ENCODE measurements at regions not wholly inside any gene's neighbourhood (a gene's known extent, or its start where the extent isn't known, plus 50 kb on each side); places are given as distances from the start of the nearest gene placed in this dataset.

DNA sequence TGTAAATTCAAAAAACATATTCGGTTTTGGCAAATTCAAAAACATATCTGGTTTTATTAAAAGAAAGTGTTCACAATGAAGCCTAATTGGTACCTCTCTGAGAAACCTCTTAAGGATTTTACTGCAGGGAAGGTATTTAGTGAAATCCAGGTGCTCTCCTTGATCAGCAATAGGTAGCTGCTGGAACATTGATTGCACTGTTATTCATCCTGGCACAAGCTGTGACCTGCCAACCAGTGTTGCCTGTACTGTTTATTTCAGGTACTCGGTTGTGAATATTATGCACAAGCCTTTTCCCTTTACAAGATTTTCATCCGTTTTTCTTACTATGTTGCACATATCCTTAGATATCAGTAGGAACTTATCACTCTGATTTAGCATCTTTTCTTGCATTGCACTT is 155.8 kb upstream of the ZEB2 start:
- no peak for DNase-seq

DNA sequence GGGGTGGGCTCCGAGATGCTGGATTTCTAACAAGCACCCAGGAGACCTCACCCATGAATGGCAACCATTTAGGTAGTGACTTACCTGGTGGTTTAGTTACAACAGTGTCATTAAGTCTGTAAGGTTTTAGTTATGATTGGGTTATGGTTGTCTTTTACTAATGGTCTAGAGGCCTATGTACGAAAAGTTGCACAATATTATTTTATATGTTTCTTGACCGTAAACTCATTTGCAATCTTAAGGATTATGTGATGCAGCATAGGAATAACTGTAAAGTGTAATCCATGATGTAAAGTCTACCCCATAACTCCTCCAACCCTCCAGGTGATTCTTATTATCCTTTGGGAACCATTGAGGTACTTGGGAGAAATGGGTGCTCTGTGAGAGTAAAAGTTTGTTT is 155.4 kb upstream of the ZEB2 start:
- no peak for DNase-seq

DNA sequence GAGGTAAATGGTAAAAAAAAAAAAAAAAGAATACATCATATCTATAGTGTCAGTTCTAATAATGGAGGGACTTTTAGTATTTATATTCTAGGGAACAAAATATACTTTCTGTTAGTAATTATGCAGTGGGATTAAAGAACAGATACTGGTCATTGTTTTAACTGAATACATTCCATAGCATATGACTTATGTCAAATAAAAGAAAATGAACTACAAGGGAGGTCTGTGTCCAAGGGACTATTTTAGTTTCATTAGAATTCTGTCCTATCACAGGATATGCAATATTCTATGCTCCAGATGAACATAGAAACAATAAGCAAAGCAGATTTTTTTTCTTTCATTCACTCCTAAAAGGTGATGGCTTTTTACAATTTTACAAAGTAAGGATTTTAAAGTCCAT is 154.2 kb upstream of the ZEB2 start:
- DNase-seq, result no peak

DNA sequence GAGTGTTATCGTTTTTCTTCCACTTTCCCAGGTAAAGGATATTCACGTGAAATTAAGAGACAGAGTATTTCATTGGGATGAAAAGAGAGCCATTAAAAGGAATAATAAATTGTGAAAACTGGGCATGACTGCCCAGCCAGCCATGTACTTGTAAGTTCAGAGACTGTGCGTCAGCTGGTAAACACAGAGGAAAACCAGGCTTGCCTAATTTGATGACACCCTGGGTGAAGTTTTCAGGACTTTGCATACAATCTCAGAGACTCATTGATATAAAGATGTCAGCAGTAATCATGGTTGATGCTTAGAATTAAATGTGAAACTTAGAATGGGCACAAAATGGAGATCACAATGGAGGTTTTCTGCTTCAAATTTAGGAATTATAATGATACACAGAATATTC is 153.5 kb upstream of the ZEB2 start:
- no peak for DNase-seq

DNA sequence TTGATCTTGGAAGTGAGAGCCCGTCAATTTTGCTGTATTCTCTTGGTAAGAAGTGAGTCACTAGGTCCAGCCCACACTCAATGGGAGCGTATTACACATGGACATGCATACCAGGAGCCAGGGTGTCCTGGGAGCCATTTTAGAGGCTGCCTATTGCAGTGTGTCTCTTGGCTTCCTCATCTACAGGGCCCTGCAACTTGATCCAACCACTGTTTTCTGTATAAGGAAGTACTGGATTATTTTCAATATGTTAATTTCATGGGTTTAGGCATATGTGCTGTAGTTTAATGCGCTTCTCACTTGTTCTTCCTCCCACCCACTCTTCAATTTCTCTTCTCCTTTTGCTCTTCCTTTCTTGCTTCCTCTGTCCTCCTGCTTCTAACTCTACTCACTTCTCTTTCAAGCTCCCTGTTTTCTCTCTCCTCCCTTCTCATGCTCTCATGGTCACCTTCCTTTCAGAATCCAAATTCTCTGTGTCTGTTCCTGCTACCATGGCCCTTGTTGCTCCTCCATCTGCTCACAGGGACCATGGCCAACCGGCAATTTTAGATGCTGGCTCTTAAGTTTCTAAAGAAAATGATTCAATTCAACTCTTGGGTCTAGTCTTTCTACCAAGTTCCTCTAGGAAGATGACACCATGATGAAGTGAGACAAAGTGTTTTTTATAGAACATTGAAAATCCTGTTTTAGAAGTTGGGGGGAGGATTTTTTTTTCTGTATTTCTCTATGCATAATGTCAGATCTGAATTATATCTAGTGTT is 152.0 kb upstream of the ZEB2 start:
- DNase-seq, result no peak

DNA sequence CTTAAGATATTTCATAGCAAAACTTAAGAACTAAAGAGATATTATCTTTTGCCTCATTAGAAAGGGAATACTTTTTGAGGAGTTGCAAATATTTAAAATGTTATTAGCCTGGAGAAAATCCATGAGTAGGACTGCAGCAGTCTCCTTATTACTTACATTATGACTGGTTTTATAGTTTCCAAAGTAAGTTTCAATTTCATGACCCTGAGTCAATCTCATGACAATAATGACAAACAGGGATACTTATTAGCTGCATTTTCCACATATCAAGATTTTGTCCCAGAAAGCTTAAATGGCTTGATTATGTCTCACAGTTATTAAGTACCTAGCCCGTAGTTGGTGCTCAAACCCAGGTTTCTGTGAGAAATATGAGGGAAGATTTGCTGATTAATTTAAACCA is 150.8 kb upstream of the ZEB2 start:
- no peak for DNase-seq

DNA sequence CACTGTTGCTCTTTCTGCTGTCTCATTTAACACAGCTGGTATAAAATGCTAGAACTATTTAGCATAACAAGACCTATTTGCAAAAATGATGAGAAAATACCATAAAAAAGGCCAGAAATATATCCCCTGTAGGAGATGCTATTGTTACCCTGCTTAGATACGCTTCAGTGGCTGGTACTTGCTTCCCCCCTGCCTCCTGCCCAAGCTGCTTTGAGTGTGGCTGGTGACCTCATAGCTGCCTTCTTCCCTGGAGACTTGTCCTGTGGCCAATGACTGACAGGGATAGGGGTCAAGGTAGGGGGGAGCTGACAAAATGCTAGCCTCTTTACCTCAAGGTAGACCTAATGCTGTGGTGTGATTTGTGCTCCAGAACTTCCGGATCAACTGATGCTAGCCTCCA is 150.2 kb upstream of the ZEB2 start:
- DNase-seq, result no peak

DNA sequence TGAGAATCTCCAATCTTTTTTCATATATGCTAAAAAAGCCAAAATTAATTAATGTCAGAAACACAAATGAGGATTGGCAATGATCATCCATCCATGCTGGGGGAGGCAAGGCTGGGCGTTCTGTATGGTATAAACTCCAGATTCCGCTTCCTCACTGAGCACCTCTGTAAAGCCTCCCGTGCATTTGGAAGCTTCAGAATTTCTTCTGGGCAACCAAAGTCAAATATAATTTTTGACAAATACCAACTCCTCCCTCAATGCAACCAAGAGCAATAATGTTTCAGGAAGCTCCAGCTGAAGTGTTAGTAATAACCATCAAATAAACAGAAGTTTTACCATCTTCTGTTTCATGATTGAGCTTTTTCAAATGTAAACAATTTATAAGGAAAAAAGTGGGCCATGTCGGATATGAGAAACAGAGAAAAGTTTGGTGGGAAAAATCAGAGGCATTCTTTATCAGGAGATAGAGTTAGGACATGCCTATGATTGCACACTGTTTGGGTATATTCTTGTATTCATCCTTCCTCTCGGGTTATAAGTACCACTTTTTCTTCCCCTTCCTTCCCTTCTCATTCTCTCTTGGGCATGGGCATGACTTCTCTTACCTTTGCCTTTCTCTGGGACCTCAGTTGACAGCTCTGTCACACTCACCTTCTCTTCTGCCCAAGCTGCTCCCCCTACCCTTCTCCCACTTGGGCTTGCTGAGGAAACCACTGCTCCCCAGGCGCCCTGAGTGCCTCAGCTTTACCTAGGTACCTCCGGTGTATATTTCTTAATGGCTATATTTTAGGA is 149.5 kb upstream of the ZEB2 start:
- no peak for DNase-seq

DNA sequence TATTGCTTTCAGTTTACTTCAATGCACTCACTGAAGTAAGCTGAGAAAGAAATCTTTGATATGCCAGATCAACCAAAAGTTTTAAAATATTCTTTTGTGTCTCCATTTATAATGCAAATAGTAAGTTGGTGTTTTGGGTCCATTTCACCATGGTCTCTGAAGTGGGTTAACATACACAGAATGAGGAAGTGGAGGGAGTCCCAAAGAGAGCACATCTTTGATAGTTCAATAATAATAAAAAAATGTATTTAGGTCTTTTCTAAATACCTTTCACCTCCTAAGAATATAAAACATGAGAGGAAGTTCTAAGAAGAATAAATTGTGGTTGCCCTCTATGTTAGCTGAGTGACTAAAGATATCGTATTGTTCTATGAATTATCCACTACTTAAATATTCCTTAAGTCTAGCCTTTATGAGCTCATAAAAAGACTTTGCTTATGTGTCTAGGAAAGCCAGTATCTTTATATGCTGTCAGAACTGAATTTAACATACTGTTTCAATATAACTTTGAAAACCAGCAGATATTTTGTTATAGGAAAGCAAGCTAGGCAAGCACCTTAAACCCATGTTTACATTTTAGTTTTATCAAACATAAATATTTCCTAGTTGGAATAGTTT is 148.7 kb upstream of the ZEB2 start:
- no peak for DNase-seq

DNA sequence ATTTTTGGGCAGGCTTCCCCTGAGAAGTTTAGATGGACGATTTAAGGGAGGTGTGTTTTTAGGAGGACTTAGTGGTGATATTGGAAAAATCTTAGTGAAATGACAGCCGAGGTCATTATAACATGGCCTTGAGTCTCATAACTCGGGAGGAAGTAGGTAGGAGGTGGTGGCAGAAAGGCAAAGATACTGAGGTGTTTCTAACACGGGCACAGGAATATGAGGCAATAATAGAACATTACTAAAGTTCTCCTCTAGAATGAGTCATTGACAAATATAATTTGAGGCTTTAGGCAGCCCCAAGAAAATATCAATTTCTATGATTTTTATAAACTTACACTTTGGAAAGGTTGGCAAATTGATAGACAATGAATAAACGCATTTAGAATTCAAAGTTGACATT is 146.1 kb upstream of the ZEB2 start:
- DNase-seq, result no peak

DNA sequence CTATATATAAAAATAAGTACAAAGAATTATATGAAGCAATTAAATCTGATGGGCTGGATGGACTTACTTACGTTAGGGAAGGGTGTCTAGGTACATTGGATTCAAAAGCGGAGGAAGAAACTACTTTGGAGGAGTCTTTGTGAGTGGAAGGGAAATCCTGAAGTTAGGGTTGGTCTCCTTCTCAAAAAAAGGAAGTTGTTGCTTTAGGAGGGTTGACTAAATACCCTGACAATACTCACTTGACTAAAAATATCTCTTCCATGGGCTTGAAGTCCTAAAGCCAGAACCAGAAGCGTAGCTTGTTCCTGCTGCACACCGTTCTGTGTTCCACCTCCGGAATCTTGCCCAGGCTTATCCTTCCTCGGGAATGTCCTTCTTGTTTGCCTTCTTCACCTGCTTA is 143.3 kb upstream of the ZEB2 start:
- no peak for DNase-seq

DNA sequence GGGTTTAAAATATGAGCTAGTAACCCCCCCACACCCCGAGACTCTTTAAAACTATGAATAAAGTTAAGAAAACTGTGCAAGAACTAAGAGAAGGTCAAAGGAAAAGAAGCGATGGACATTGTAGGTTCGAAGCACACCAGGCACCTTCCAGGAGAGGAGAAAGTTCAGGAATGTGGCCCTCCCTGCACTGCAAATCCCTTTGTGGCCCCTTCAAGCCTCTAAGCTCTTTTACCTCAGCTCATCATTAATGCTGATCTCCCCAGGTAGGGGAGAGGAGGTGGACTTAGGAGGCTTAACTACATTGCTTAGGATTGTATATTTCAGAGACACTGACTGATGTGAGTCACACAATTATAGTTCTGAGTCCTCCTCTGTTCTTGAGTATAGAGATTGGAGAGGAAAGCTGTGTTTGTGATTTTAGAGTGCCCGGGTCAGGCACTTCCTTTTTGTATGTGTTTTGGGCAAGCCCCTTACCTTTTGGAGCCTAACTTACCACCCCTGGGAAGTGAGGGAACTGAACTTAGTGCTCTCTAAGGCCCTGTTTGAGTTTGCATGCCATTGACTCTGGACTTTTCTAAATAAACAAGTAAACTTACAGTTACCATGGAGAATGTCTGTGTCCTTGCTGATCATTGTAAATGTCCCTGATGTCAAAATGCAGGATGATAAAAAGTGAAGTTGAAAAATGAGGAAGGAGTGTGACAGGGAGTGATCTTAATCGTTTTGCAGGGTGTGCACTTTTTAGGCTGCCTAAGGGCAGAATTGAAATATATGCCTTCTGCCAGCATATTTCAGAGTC is 140.8 kb upstream of the ZEB2 start:
- no peak for DNase-seq

DNA sequence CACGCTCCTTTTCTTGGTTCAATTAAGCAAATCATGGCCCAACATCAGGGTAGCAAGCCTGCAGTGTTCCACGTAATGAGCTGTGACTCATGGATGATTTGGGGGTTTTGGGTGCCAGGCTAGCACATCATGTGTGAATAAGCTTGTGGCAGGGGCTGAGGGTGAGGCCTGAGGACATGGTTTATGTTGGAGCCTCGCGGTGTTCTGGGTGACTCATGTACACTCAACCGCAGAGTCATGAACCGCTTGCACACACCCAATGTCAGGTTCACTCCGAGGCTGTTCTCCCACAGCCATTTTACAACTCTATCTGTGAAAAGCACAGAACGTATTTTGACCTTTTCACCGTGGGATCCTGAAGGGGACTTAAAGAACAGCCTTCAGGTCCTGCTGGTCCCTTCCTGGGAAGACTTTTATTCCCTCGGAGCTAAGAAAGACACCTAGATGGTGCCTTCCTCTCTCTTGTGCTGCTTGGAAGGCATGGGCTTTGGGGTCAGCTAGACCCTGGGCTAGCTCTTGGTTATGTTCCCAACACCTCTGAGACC is 139.9 kb upstream of the ZEB2 start:
- DNase-seq, result no peak

DNA sequence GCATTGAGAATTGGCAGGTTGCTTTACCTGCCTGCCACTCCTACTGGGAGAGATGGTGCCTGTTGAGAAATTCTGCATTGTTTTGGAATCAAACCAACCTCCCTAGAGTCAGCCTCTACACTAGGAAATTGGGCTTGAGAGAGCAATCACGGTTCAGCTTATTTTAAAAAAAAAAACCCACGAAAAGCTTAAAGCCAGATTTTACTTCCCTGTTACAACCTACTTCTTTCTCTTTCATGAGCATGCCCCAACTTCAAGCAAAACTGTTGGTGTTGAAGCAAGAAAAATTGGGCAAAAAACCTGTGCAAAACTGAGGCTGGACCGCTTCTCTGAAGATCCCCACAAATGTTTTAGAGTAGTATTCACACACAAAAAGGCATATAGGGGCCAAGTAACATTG is 134.6 kb upstream of the ZEB2 start:
- no peak for DNase-seq

DNA sequence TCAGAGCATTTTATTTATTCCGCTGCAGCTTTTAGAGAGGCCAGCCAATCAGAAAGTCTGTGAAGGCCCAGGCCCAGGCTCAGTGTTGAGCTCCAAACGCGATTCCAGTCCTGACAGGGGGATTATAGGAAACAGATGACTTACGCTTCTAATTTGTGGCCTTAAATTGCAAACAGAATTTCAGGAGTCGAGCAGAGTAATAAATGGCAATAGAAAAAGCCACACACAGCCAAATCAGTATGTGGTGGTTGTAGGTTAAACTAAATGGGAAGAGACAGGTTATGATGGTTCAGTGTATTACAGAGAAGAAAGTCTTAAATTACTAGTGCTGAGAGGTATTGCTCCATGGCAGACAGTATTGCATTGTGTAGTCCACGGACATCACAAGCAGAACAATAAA is 131.0 kb upstream of the ZEB2 start:
- DNase-seq, result no peak

DNA sequence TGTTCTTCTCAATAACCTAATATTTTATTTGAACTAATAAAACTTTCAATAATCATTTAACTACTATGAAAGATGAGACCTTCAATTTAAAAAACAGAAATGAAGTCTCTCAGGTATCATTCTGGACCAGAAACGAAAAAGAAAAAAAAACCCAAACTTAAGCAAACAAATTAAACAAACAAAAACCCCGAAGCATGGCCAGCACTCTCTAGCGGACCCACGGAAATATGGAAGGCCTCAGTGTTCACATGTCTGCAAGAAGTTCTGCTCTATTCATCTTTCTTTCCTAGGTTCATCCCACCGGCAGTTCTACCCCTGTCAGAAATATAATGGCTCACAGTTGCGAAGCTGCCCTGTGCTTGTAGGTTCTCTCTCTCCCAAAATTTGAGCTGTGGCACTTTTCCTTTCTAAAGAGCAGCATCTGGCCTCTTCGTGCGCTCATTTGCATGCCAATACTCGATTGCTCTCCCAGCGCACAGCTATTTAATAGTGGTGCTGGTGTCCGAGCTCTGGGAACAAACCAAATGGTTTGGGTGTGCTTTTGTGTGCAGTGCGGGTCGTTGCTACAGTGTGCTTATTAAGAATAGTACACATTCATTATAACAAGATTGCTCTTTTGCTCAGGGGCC is 129.0 kb upstream of the ZEB2 start:
- DNase-seq, result no peak

DNA sequence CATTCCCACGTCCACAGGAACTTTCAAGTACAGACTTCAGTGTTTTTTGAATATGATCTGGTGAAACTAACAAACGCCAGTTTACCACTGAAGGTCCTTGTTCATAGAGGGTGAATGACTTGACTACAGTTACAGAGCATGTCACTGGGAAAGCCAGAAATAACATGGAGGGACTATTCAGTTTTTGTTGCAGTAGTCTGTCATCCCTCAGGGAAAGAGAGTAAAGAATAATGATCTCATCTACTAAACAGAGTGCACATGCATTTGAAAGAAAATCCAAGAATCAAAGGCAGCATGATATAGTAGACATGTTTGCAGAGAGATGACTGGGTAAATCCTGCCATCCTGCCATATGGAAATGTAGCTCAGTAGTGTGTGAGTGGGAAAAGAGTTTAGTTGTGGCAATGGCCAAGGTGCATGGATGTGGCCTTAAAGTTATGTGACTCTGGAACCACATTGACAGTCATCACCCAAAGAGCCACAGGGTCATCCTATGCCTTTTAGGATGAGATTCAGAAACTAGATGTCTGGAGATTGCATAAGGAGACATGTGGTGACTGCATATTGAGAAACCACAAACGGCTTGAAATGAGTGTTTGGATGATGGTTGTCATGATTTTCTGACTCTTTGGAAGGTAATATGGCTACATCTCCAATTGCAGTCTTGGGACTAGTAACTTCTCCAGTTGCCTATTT is 125.3 kb upstream of the ZEB2 start:
- no peak for DNase-seq

DNA sequence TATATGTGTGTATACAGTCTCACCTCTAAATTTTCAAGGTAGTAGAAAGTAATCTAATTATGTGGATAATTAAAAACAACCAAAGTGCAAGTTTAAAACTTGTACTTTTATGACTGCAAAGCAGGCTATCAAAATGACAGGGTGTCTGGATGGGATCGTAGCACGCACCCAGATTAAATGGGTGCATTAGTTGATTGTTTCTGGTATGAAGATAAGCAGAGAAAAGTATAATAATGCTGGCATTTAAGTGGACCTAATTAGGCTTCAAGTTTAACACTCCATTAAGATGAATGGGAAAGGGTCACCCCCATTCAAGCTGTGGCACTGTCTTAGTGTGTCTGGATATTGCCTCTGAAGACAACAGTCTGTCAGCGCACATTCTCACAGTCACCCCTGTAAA is 124.6 kb upstream of the ZEB2 start:
- DNase-seq, result no peak

DNA sequence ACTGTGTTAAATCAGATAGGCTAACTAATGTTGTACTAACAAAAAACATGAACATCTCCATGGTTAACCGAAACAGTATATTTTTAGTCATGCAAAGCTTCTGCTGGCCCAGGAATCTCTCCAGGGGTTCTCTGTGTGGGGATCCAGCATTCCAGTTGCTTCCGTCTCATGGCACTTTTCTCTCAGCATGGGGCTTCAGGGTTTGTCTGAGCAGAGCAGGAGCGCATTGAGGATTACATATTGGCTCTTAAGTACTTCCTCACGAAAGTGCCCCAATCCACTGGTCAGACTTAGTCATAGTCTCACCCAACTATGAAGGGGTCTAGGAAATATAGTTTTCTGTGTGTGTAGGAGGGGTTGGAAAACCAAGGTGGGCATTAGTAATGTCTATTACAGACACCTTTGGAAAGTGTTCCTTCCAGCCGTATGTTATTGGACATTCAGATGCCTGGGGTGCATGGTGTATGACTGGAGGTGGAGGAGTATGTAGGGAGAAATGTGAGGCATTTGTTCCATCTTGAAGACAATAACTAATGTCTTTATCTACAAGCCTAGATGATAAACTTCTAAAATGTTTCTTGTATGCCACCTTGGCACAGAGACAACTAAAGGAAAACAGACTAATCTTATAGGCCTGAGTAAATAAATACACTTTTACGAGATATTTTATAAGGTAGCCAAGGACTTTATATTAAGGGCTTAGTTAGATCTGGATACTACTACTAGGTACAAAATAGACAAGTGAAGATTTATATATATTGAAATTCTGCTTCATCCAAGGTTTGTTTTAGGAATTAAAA is 123.8 kb upstream of the ZEB2 start:
- no peak for DNase-seq

DNA sequence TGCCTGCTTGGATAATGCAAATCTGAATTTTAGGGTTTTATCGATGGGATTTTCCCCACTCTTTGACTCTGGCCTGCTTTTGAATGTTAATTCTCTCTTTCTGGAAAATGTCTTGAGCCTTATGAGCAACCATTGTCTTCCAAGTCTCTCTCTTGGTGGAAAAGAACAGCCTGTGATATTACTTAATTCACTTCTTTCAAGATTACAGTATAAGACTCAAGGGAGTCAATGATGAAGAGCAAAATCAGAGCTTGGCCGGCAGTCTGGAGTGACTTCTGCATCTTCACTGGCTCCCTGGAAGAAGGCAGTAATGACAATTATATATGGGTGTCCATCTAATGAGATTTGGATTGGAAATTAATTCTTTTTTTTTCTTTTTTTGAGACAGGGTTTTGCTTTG is 122.9 kb upstream of the ZEB2 start:
- DNase-seq, result no peak

DNA sequence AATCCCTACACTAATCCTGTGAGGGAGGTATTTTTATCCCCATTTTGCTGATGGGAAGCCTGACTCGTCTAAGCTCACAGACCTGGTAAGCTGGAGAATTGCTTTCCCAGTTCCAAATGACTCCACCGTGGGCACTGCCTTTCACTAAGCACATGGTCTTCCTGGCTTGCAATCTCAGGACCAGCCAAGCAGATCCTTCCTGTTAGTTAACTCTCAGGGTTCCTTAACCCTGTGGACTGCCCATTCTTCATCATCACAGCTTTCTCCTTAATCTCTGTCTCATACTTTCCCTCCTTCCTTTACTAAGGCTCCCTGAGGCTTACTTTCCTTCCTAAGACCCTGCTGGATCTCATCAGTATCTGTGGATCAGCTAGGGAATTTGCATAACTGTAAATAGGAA is 122.2 kb upstream of the ZEB2 start:
- DNase-seq, result no peak

Measured in GOT3 (cell line).